Fibroblast of skin of back (primary cell): ENCODE measurements at regions not wholly inside any gene's neighbourhood (a gene's known extent, or its start where the extent isn't known, plus 50 kb on each side); places are given as distances from the start of the nearest gene placed in this dataset.
"Not testable (repeated sequence)": the region's sequence is repeated elsewhere in the genome, so short reads cannot be mapped to it uniquely, and the experiment has no call there.

Source experiments
- DNase-seq: peaks from one replicate; pipeline ENCODE4 v3.0.0-alpha.2; 2013

GRCh38 chr6:51062166-51062722, 243.6 kb downstream of the TFAP2B start:
- DNase-seq: no peak

GRCh38 chr6:51077821-51078518, 259.3 kb downstream of the TFAP2B start:
- DNase-seq: peak; percentile 0

- no peak for DNase-seq
Observed at GRCh38 chr6:51090343-51090742, 271.7 kb downstream of the TFAP2B start.

GRCh38 chr6:51093871-51094270, 275.2 kb downstream of the TFAP2B start:
- DNase-seq: no peak

GRCh38 chr6:51094271-51094670, 275.6 kb downstream of the TFAP2B start:
- no peak for DNase-seq

- no peak for DNase-seq
Observed at GRCh38 chr6:51098246-51098645, 279.6 kb downstream of the TFAP2B start.

- peak; percentile 3 for DNase-seq
Observed at GRCh38 chr6:51098791-51099190, 280.1 kb downstream of the TFAP2B start.

- DNase-seq: no peak
Observed at GRCh38 chr6:51099201-51099600, 280.5 kb downstream of the TFAP2B start.

- DNase-seq: peak; percentile 6
Observed at GRCh38 chr6:51105357-51105756, 286.7 kb downstream of the TFAP2B start.

- DNase-seq: no peak
Observed at GRCh38 chr6:51107769-51108203, 289.1 kb downstream of the TFAP2B start.

GRCh38 chr6:51108563-51109234, 290.0 kb downstream of the TFAP2B start:
- DNase-seq: no peak

- no peak for DNase-seq
Observed at GRCh38 chr6:51112731-51113130, 294.1 kb downstream of the TFAP2B start.

- no peak for DNase-seq
Observed at GRCh38 chr6:51116723-51117122, 298.1 kb downstream of the TFAP2B start.

GRCh38 chr6:51118792-51119191, 300.1 kb downstream of the TFAP2B start:
- DNase-seq: no peak

GRCh38 chr6:51120016-51120415, 301.3 kb downstream of the TFAP2B start:
- no peak for DNase-seq

- DNase-seq: not testable (repeated sequence)
Observed at GRCh38 chr6:51121380-51121976, 302.8 kb downstream of the TFAP2B start.

GRCh38 chr6:51129043-51129442, 310.4 kb downstream of the TFAP2B start:
- no peak for DNase-seq

GRCh38 chr6:51137777-51138176, 319.1 kb downstream of the TFAP2B start:
- no peak for DNase-seq

GRCh38 chr6:51139950-51140385, 321.3 kb downstream of the TFAP2B start:
- DNase-seq: no peak

GRCh38 chr6:51141080-51141479, 322.4 kb downstream of the TFAP2B start:
- DNase-seq: peak; percentile 2

GRCh38 chr6:51147756-51148155, 329.1 kb downstream of the TFAP2B start:
- peak; percentile 18 for DNase-seq

- DNase-seq: no peak
Observed at GRCh38 chr6:51152594-51152993, 333.9 kb downstream of the TFAP2B start.

GRCh38 chr6:51153109-51153508, 334.4 kb downstream of the TFAP2B start:
- no peak for DNase-seq
